Heart left ventricle (tissue), 16 donors: ENCODE measurements at regions not wholly inside any gene's neighbourhood (a gene's known extent, or its start where the extent isn't known, plus 50 kb on each side); places are given as distances from the start of the nearest gene placed in this dataset.

Source experiments
- ATAC-seq, 4 donors: fragments of 200-7000 bp; cut with Tn5 transposase; one replicate each; pipeline ENCODE4 v1.9.1; 2020 to 2022; ENCODE audit warnings: moderate library complexity in 4 of 4, mild to moderate bottlenecking in 3 of 4, moderate number of reproducible peaks in 1 of 4
- DNase-seq, 5 donors: peaks; one replicate each; pipeline ENCODE4 v3.0.0-alpha.2; 2020
- H3K27ac ChIP-seq, 12 donors: fragments of 200-600 bp; sonication (generic) in 4 of 12; one replicate each; pipeline versions ENCODE4 v1.5.0 to v1.8.0; 2016 to 2022; ENCODE audit warnings: mild to moderate bottlenecking in 2 of 12
- H3K27me3 ChIP-seq, 9 donors: fragments of 200-600 bp; sonication (generic) in 2 of 9; one replicate each; pipeline versions ENCODE4 v1.5.1 to v1.8.0; 2016 to 2022; ENCODE audit warnings: mild to moderate bottlenecking in 3 of 9
- H3K36me3 ChIP-seq, 9 donors: fragments of 200-600 bp; sonication (generic) in 2 of 9; one replicate each; pipeline versions ENCODE4 v1.5.0 to v1.8.0; 2018 to 2022; ENCODE audit warnings: mild to moderate bottlenecking in 2 of 9
- H3K4me1 ChIP-seq, 12 donors: fragments of 200-600 bp; sonication (generic) in 4 of 12; one replicate each; pipeline versions ENCODE4 v1.5.0 to v1.8.0; 2016 to 2022; ENCODE audit warnings: mild to moderate bottlenecking in 3 of 12
- H3K4me3 ChIP-seq, 12 donors: fragments of 200-600 bp; sonication (generic) in 4 of 12; one replicate each; pipeline versions ENCODE4 v1.5.0 to v1.8.0; 2017 to 2022; ENCODE audit warnings: mild to moderate bottlenecking in 9 of 12, moderate library complexity in 4 of 12
- H3K9me3 ChIP-seq, 12 donors: fragments of 200-600 bp; sonication (generic) in 4 of 12; one replicate each; pipeline versions ENCODE4 v1.5.0 to v1.8.0; 2016 to 2022; ENCODE audit warnings: mild to moderate bottlenecking in 1 of 12
- POLR2A ChIP-seq, 2 donors: fragments of 450-650 bp; IDR thresholded peaks; one replicate each; pipeline ENCODE4 v1.6.1; 2017; ENCODE audit warnings: antibody characterized with exemption in 2 of 2, mild to moderate bottlenecking in 2 of 2, moderate library complexity in 2 of 2
- WGBS, 4 donors: extraction: QIAGEN DNeasy Blood & Tissue Kit in 2 of 4; methylation state at CpG; one replicate each; pipeline versions ENCODE4 v1.1.5 to v1.1.7; 2013 to 2018; 5-methylcytosine and 5-hydroxymethylcytosine counted together
- intact Hi-C, 10 donors: fragments of 100-400 bp; cut with DNase I; formaldehyde crosslinking; loops; one replicate each; pipeline versions ENCODE4 v1.11.1 to v1.14.2; 2022
- TF ChIP-seq, protein P1 (sequence below), 12 donors: fragments of 200-600 bp; sonication (generic) in 4 of 12; IDR thresholded peaks; one replicate each; pipeline versions ENCODE4 v1.5.0 to v1.8.0; 2018 to 2022; ENCODE audit warnings: antibody characterized with exemption in 12 of 12, mild to moderate bottlenecking in 5 of 12
- donor health status: ischemic (EF 13 %, LVEDD 7.1; RV severe dilation, severe dysfunction).
- donor health status: healthy with polysubstance abuse.
- donor health status: DM: no; HTN: yes; CAD: no.
- donor health status: DM: no; HTN: no; CAD: no.
- donor health status: ischemic (EF 25% LVEDD 6.9; RV normal size, moderate dysfunction).
- donor health status: ischemic (EF 25% LVEDD 5.7; RV mildly dilated, moderate dysfunction).
- donor health status: healthy.
- donor health status: DM: yes; HTN: yes; CAD: no.
- donor health status: ischemic (EF 35%, LVEDD 5.7; RV mildly dilated, moderate dysfunction).
- donor health status: nonischemic (EF 11% LVEDD 7.7; RV severe dilation, severe dysfunction).
- donor health status: DM: yes; HTN: yes; CAD: no.
- donor health status: PGD.
- donor health status: ischemic (EF 29% LVEDD 5.4; RV normal size, mild dysfunction).
- donor health status: nonischemic (EF 23%, LVEDD 6.1; RV moderate dilation, normal function).

DNA sequence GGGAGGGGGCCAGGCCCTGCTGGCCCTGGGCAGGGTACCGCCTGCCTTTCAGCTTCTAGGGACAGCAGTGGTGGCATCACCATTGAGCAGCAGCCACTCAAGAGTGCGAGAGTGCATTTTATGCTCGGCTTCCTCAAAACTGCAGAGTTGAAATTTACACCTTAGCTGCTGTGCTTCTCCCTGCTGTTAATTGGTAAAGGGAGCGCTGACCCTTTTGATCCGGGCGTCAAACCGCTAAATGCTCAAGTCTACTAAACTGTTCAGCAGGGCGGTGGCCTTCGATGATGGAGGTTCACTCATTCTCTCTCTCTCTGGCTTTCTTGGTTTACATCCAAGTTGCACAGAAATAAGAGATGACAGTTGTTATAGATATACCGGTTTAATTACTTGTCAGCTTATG is 368.6 kb upstream of the IRX2 start:
- Histone ChIP-seq H3K27ac (no peak overlapping the region), H3K36me3 (no peaks in the 10 kb centered on the region), H3K4me3 (no peak overlapping the region), H3K27me3 (peaks cover 0 to 71% (median 33%) of the 10 kb centered on the region in 9 donors), H3K9me3 (no peaks in the 10 kb centered on the region), H3K4me1 (no peaks in the 10 kb centered on the region)
- WGBS, 4 donors = 43 to 52% (median 47%) methylated on average over 7 to 10 of the region's 10 CpGs
- TF ChIP-seq POLR2A (IDR thresholded peaks at IDR 0.05) = no peak
- TF ChIP-seq, protein P1, sequence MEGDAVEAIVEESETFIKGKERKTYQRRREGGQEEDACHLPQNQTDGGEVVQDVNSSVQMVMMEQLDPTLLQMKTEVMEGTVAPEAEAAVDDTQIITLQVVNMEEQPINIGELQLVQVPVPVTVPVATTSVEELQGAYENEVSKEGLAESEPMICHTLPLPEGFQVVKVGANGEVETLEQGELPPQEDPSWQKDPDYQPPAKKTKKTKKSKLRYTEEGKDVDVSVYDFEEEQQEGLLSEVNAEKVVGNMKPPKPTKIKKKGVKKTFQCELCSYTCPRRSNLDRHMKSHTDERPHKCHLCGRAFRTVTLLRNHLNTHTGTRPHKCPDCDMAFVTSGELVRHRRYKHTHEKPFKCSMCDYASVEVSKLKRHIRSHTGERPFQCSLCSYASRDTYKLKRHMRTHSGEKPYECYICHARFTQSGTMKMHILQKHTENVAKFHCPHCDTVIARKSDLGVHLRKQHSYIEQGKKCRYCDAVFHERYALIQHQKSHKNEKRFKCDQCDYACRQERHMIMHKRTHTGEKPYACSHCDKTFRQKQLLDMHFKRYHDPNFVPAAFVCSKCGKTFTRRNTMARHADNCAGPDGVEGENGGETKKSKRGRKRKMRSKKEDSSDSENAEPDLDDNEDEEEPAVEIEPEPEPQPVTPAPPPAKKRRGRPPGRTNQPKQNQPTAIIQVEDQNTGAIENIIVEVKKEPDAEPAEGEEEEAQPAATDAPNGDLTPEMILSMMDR (IDR thresholded peaks at IDR 0.05) = no peak
- no peak for DNase-seq
- ATAC-seq = no peak
- intact Hi-C loops = no loop called here

DNA sequence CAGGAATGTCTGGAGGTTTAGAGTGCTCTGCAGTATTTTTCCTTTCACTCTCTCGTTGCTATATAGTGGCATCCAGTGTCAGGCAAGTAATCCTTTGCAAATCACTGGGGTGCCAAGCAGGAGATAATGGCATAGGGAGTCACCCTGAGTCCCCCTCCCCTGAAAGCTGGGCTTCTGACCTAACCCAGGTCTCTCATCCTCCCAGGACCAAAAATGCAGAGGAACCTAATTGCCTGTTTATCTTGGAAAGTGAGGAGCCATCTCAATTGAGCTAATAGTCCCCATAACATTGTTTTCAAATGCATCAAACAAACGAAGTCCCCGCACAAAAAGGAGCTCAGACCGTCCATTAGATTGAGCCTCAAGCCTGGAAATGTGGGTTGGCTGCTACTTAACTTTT is 368.0 kb upstream of the IRX2 start:
- Histone ChIP-seq H3K27me3 (peaks cover 0 to 73% (median 34%) of the 10 kb centered on the region in 9 donors), H3K4me1 (no peaks in the 10 kb centered on the region), H3K27ac (no peak overlapping the region), H3K9me3 (no peaks in the 10 kb centered on the region), H3K4me3 (no peak overlapping the region), H3K36me3 (no peaks in the 10 kb centered on the region)
- no peak for TF ChIP-seq POLR2A (IDR thresholded peaks at IDR 0.05)
- TF ChIP-seq, protein P1 (IDR thresholded peaks at IDR 0.05) = no peak
- ATAC-seq (no peak), DNase-seq (no peak)
- WGBS, 4 donors = 26 to 39% (median 32%) methylated on average over 4 of the region's 4 CpGs
- intact Hi-C loops = no loop called here

DNA sequence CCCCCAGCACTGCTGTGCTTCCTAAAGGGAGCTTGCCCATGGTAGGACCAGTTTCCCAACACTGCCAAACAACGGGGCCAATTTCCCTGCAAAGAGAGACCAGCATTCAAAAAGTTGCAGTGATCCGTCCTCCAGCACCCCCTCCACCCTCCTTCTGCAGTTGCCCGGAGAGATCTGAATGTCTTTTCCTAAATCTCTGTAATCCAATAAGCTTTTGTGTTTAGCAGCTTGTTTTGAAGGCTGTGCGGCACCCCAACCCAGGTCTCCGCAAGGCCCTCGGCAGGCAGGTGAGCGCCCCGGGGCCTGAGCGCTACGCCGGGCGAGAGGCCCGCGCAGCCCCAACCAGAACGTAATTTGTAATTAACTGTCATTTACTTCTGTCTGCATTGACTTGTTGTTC is 366.9 kb upstream of the IRX2 start:
- intact Hi-C loops = no loop called here
- no peaks in the 10 kb centered on the region for H3K4me1 ChIP-seq
- TF ChIP-seq, protein P1 (IDR thresholded peaks at IDR 0.05) = no peak
- no peak for TF ChIP-seq POLR2A (IDR thresholded peaks at IDR 0.05)
- H3K9me3 ChIP-seq = no peaks in the 10 kb centered on the region
- H3K4me3 ChIP-seq = no peak overlapping the region
- no peak for DNase-seq
- H3K27me3 ChIP-seq = peaks cover 0 to 77% (median 40%) of the 10 kb centered on the region in 9 donors
- no peak overlapping the region for H3K27ac ChIP-seq
- 38 to 48% (median 46%) methylated on average over 15 of the region's 15 CpGs for WGBS, 4 donors
- no peak for ATAC-seq
- H3K36me3 ChIP-seq = no peaks in the 10 kb centered on the region

DNA sequence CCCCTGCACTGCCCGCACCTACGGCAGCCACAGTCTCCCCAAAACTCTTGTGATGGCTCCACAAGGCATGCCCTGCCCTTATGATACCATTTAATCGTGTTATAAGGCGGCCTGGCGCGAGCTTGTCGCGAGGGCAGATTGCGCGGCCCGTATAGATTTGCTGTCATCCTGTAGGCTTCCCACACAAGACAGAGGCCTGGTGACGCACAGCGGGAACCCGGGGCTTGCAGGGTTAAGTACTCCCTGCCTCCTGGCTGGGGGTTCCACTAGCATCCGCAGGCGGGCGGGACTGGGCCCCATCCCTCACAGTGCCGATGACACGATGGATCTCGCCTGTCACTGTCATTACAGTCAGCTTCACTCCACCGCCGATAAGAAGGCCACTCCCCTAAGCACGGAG is 364.9 kb upstream of the IRX2 start:
- TF ChIP-seq POLR2A (IDR thresholded peaks at IDR 0.05) = no peak
- TF ChIP-seq, protein P1 (IDR thresholded peaks at IDR 0.05) = no peak
- Histone ChIP-seq H3K36me3 (no peaks in the 10 kb centered on the region), H3K9me3 (no peaks in the 10 kb centered on the region), H3K27ac (no peak overlapping the region), H3K27me3 (peaks cover 0 to 63% (median 35%) of the 10 kb centered on the region in 9 donors), H3K4me3 (no peak overlapping the region), H3K4me1 (no peaks in the 10 kb centered on the region)
- intact Hi-C loops = no loop called here
- ATAC-seq (no peak), DNase-seq (no peak)
- WGBS, 4 donors = 8 to 20% (median 16%) methylated on average over 9 to 23 of the region's 23 CpGs
